ENCODE measurements at regions not wholly inside any gene's neighbourhood (a gene's known extent, or its start where the extent isn't known, plus 50 kb on each side); places are given as distances from the start of the nearest gene placed in this dataset.

GRCh38 chr17:74037320-74037719 is 166.2 kb upstream of the RPL38 start:
- TF ChIP-seq EP300 (IDR thresholded peaks at IDR 0.05) (no peak), POLR2A (IDR thresholded peaks at IDR 0.05) (no peak), CTCF (IDR thresholded peaks at IDR 0.05) (no peak)

Measured in tibial nerve (tissue), 4 donors.